ENCODE measurements at regions not wholly inside any gene's neighbourhood (a gene's known extent, or its start where the extent isn't known, plus 50 kb on each side); places are given as distances from the start of the nearest gene placed in this dataset.
"Not testable (repeated sequence)": the region's sequence is repeated elsewhere in the genome, so short reads cannot be mapped to it uniquely, and the experiment has no call there.

GRCh38 chr2:7557376-7557775 lies 640.2 kb downstream of the RNF144A start:
- DNase-seq = no peak

- no peak for DNase-seq
Observed at GRCh38 chr2:7559791-7560190, 642.6 kb downstream of the RNF144A start.

DNA sequence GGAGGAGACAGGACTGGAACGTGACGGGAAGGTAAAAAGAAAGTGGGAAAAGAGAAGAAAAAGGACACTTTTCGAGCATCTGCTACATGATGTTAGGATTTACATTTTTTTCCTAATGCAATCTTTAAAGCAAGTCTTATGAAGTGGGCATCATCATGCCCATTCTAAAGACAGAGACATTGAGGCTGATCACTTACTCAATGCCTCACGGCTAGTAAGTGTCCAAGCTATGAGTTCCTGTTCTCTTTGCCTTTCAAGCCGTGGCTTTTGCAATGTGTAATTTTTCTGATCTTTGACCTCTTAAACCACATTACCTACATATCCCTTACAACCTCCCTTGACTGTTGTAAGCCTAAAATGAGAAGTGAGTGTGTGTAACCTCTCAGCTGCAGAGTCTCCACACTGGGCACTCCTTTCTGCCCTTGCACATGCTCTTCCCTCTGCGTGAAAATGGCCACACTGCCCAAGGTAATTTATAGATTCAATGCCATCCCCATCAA lies 649.2 kb downstream of the RNF144A start:
- no peak for DNase-seq

GRCh38 chr2:7567116-7567515 lies 649.9 kb downstream of the RNF144A start:
- DNase-seq = not testable (repeated sequence)

DNA sequence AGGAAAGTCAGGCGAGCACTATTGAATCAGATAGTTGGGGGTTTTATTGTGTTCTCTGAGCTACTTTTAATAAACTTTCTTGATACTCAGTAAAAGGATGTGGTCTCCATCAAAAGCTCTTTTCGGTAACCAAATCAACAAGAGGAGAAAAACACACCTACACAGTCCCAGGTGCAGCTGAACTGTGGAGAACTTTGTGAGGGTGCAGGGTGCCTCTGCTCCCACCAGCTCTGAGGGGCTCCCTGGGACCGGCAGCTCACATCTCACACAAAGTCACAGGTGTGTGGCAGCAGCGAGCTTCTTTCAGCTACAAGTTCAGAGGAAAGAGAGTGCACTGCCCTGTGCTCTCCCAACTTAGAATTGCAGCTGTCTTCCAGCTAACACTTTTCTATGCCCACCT lies 650.4 kb downstream of the RNF144A start:
- DNase-seq = no peak

- no peak for DNase-seq
Observed at GRCh38 chr2:7570247-7570646, 653.0 kb downstream of the RNF144A start.

DNA sequence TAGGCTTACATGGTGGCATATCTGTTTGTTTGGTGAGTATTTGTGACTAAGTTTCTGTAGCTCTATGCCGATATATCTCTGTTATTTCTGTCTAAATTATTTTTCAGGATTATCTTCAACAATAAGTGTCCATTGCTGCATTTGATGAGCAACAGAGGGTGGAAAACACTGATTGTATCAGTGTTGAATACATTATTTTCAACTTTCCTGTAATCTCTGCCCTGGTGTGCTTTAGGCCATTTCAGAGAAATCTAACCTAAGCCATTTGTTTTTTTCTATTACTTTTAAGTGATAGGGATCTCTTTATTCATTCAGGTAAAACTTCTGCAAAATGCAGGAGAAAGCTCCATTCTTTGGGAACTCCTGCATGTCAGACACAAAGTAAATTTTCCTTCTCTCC lies 654.5 kb downstream of the RNF144A start:
- no peak for DNase-seq

GRCh38 chr2:7572450-7572849 lies 655.2 kb downstream of the RNF144A start:
- DNase-seq = no peak

GRCh38 chr2:7573166-7573825 lies 656.1 kb downstream of the RNF144A start:
- no peak for DNase-seq

DNA sequence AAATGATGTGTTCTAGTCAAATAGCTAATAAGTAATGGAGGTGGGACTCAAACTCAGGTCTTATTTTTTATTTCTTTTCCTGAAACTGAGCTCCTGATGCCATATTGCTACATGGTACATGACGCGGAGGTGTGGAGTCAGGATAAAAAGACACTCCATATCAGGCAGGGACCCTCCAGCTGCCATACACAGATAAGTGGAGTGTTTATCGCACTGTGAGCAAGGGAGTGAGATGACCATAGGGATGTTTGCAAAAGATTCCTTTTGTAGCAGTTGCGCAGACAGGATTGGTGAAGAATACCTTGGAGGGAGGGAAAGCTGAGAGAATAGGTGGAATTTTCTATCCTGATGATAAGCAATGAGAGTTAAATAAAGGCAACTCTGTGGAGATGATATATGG lies 657.2 kb downstream of the RNF144A start:
- DNase-seq = no peak

DNA sequence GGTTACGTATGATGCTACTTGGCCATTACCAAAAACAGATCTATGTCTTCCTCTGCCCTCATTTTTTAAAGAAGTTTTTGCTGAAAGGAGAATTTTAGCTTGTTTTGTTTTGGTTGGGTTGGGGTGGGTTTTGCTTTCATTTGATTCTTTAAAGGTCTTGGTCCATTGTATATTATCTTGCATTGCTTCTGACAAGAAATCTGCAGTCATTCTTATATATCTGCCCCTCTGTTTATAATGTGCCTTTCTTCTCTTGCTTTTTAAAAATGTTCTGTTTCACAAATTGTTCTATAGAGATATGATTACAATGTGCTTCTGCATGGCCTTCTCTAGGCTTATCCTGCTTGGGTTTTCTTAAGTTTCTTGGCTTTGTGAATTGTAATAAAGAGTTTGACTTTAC lies 660.6 kb downstream of the RNF144A start:
- DNase-seq = no peak

GRCh38 chr2:7584017-7584416 lies 666.8 kb downstream of the RNF144A start:
- no peak for DNase-seq

DNA sequence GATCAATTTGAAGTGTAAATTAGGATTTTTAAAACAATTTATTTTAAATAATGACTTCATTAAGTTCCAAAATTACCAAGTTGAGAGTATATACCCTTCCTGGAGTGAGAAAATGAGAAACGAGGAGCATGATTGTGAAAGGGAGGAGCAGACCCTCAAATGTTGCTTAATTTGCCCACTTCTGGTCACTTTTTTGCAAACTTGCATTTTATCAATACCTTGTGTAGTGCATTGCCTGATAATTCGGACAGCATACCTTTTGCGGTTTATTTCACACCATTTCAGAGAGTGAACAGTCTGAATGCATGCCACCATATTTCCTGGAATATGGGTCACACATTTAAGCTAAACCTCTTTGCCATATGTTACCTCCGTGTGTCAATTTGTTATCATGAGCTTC lies 669.7 kb downstream of the RNF144A start:
- no peak for DNase-seq

DNA sequence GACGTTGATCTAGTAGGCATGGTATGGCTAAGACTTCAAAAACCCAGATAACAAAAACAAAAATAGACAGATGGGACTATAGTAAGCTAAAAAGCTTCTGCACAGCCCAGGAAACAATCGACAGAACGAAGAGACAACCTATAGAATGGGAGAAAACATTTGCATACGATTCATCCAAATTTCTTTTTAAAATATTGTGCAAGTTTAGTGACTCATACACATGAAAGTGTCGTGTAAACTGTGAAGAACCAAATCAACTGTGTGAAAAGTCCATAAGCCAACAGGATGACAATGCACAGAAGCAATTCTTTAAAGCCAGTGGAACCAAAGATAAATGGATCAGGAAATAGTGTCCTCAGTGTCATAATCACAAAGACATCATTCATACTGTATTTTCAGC lies 671.1 kb downstream of the RNF144A start:
- no peak for DNase-seq

DNA sequence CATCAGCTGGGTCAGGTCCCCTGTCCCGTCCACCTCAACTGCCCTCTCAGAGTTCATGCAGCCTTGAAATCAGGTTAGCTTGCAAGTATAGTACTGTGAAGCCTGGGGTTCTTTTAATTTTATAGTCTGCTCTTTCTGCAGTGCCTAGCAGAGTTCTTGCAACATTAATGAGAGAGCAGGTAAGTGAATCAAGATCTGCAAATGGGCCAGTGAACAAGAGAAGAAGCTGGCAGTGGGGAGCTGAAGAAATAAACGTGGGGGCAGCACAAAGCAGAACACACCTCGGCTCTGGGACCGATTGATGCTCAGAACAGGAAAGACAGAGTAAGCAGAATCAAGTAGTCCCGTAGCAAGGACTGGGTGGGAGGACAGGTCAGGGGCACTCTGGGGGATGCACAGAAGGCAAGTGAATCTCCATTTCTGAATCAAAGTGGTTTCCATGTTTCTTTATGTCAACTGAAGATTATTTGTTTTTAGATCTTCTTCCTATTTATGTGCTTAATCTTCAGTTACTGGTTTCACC lies 675.5 kb downstream of the RNF144A start:
- DNase-seq = no peak

GRCh38 chr2:7593360-7593759 lies 676.1 kb downstream of the RNF144A start:
- DNase-seq = no peak

GRCh38 chr2:7594211-7594610 lies 677.0 kb downstream of the RNF144A start:
- DNase-seq = no peak

DNA sequence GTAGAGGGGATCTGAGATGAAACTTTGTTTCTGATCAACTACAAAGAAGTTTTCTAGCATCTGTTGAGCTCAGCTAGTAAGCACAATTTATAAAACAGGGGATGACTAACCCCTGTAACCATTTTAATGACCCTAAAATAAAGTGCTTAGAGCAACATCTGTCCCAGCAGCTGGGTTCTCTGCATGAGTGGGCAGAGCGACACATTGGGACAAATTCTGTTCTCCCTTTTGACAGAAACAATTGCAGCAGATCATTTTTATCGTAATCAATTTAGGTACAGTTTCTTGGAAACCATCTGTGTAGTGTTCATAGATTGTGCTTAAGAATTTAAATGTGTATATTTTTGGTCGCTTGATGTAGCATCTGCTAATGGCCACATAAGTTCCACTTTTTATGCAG lies 678.0 kb downstream of the RNF144A start:
- DNase-seq = no peak

DNA sequence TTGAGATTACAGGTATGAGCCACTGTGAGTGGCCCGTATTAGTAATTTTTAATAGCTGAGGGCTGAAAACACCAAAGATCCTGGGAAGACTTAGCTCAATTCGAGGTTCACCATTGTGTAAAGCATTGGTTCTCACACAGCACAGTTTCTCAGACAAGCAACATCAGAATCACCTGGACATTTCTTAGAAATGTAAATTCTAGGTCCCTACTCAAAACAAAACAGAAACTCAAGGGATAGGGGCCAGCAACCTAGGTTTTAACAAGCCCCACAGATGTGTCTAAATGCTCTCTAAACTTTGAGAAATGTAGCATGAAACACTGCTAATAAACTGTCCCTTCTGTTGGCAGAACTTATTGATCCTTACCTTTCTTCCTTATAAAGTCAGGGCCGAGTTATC lies 681.2 kb downstream of the RNF144A start:
- DNase-seq = no peak

- no peak for DNase-seq
Observed at GRCh38 chr2:7599462-7600258, 682.4 kb downstream of the RNF144A start.

DNA sequence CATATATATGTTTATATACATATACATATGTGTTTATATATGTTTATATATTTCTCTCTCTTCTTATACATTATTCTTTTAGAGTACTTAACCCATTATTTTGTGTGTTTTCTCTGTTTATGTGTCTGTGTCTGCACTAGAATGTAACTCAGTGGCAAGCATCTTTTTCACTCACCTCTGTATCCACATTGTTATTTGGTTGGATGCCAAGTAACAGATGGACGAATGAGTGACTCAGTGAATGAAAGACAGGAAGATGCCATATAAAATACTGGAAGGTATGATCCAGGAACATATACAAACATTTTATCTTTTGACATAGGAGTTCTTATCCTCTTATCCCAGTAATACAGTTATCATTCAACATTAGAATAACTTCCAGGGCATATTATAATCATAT lies 684.8 kb downstream of the RNF144A start:
- DNase-seq = no peak

DNA sequence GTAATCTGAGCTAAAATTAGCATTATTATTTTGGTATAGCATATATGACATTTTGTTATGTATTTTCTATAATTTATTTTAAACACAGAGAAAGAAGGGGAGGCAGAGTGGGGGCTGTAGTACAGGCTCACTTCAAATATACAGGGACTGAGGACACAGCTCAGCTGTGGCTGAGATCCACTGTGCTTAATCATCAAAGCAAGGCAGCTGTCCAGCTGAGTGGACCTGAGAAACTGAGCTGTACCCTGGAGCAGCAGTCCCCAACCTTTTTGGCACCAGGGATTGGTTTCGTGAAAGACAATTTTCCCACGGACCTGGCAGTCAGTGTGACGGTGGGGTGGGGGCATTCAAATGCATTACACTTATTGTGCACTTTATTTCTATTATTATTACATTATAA lies 687.2 kb downstream of the RNF144A start:
- DNase-seq = no peak

DNA sequence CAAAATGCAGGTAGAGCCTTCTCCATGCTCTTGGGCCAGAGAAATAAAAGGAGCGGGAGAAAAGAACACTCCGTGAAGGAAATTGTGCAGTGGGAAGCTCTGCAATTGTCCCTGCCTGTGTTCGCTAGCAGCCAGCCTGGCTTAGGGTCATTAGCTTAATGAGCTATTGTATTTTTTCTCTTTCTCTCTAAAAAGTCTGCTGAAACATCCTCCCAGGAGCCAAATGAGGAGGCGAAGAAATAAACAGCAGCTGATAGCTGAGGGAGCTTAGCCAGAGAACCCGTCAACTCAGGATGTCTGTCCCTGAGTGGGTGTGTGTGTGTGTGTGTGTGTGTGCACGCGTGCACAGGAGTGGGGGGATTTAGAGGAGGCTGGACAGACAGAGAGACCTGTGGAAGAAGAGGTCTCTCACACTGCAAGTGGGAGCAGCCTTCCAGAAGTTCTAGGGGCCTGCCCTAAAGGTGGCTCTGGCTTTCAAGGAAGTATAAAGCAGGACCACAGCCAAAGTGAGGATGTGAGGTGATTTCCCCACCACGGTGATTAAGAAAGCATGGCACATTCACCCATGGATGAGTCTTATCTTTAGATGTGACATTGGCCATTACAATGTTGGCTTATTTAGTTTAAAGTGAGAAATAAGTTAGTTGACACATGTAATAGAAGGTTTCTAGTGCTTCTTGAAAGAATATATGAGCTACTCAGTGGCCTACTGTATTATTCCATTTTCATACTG lies 690.4 kb downstream of the RNF144A start:
- no peak for DNase-seq

GRCh38 chr2:7609556-7609955 lies 692.3 kb downstream of the RNF144A start:
- no peak for DNase-seq
